HepG2 (cell line): ENCODE measurements at regions not wholly inside any gene's neighbourhood (a gene's known extent, or its start where the extent isn't known, plus 50 kb on each side); places are given as distances from the start of the nearest gene placed in this dataset.

Source experiments
- ZNF879 ChIP-seq: sonication (generic); formaldehyde crosslinking; IDR thresholded peaks from 2 replicates; pipeline ENCODE4 v1.8.1; 2023; ENCODE audit warnings: missing genetic modification reagents
- TF ChIP-seq, protein P1 (sequence below): sonication (generic); formaldehyde crosslinking; IDR thresholded peaks from 2 replicates; pipeline ENCODE4 v1.9.0; 2021; ENCODE audit warnings: missing genetic modification reagents, borderline replicate concordance
- TF ChIP-seq, protein P2 (sequence below): sonication (generic); formaldehyde crosslinking; IDR thresholded peaks from 2 replicates; pipeline ENCODE4 v1.4.0; 2020; ENCODE audit warnings: missing genetic modification reagents
- TF ChIP-seq, protein P3 (sequence below): sonication (generic); formaldehyde crosslinking; IDR thresholded peaks from 2 replicates; pipeline ENCODE4 v1.5.1; 2020; ENCODE audit warnings: mild to moderate bottlenecking, missing genetic modification reagents, borderline replicate concordance

DNA sequence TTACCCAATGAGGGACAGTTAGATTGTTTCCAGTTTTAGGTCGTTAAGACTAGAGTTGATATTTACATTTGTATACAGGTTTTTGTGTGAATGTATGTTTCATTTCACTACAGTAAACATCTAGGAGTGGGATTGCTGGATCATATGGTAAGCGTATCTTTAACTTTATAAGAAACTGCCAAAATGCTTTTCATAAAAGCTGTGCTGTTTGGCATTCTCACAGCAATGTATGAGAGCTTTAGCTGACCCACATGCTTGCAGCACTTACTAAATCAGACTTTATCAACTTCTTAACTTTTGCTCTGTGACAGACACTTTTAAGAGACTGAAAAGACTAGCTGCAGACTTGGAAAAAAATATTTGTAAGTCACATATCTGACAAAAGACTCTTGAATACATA lies 262.5 kb upstream of the PELI2 start (continued):
- TF ChIP-seq, protein P1, sequence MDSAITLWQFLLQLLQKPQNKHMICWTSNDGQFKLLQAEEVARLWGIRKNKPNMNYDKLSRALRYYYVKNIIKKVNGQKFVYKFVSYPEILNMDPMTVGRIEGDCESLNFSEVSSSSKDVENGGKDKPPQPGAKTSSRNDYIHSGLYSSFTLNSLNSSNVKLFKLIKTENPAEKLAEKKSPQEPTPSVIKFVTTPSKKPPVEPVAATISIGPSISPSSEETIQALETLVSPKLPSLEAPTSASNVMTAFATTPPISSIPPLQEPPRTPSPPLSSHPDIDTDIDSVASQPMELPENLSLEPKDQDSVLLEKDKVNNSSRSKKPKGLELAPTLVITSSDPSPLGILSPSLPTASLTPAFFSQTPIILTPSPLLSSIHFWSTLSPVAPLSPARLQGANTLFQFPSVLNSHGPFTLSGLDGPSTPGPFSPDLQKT: no peak
- TF ChIP-seq ZNF879 (CRISPR knock-in tag): no peak
- TF ChIP-seq, protein P2, sequence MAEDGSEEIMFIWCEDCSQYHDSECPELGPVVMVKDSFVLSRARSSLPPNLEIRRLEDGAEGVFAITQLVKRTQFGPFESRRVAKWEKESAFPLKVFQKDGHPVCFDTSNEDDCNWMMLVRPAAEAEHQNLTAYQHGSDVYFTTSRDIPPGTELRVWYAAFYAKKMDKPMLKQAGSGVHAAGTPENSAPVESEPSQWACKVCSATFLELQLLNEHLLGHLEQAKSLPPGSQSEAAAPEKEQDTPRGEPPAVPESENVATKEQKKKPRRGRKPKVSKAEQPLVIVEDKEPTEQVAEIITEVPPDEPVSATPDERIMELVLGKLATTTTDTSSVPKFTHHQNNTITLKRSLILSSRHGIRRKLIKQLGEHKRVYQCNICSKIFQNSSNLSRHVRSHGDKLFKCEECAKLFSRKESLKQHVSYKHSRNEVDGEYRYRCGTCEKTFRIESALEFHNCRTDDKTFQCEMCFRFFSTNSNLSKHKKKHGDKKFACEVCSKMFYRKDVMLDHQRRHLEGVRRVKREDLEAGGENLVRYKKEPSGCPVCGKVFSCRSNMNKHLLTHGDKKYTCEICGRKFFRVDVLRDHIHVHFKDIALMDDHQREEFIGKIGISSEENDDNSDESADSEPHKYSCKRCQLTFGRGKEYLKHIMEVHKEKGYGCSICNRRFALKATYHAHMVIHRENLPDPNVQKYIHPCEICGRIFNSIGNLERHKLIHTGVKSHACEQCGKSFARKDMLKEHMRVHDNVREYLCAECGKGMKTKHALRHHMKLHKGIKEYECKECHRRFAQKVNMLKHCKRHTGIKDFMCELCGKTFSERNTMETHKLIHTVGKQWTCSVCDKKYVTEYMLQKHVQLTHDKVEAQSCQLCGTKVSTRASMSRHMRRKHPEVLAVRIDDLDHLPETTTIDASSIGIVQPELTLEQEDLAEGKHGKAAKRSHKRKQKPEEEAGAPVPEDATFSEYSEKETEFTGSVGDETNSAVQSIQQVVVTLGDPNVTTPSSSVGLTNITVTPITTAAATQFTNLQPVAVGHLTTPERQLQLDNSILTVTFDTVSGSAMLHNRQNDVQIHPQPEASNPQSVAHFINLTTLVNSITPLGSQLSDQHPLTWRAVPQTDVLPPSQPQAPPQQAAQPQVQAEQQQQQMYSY (CRISPR knock-in tag): no peak
- TF ChIP-seq, protein P3, sequence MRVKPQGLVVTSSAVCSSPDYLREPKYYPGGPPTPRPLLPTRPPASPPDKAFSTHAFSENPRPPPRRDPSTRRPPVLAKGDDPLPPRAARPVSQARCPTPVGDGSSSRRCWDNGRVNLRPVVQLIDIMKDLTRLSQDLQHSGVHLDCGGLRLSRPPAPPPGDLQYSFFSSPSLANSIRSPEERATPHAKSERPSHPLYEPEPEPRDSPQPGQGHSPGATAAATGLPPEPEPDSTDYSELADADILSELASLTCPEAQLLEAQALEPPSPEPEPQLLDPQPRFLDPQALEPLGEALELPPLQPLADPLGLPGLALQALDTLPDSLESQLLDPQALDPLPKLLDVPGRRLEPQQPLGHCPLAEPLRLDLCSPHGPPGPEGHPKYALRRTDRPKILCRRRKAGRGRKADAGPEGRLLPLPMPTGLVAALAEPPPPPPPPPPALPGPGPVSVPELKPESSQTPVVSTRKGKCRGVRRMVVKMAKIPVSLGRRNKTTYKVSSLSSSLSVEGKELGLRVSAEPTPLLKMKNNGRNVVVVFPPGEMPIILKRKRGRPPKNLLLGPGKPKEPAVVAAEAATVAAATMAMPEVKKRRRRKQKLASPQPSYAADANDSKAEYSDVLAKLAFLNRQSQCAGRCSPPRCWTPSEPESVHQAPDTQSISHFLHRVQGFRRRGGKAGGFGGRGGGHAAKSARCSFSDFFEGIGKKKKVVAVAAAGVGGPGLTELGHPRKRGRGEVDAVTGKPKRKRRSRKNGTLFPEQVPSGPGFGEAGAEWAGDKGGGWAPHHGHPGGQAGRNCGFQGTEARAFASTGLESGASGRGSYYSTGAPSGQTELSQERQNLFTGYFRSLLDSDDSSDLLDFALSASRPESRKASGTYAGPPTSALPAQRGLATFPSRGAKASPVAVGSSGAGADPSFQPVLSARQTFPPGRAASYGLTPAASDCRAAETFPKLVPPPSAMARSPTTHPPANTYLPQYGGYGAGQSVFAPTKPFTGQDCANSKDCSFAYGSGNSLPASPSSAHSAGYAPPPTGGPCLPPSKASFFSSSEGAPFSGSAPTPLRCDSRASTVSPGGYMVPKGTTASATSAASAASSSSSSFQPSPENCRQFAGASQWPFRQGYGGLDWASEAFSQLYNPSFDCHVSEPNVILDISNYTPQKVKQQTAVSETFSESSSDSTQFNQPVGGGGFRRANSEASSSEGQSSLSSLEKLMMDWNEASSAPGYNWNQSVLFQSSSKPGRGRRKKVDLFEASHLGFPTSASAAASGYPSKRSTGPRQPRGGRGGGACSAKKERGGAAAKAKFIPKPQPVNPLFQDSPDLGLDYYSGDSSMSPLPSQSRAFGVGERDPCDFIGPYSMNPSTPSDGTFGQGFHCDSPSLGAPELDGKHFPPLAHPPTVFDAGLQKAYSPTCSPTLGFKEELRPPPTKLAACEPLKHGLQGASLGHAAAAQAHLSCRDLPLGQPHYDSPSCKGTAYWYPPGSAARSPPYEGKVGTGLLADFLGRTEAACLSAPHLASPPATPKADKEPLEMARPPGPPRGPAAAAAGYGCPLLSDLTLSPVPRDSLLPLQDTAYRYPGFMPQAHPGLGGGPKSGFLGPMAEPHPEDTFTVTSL: no peak
